ENCODE measurements at regions not wholly inside any gene's neighbourhood (a gene's known extent, or its start where the extent isn't known, plus 50 kb on each side); places are given as distances from the start of the nearest gene placed in this dataset.

DNA sequence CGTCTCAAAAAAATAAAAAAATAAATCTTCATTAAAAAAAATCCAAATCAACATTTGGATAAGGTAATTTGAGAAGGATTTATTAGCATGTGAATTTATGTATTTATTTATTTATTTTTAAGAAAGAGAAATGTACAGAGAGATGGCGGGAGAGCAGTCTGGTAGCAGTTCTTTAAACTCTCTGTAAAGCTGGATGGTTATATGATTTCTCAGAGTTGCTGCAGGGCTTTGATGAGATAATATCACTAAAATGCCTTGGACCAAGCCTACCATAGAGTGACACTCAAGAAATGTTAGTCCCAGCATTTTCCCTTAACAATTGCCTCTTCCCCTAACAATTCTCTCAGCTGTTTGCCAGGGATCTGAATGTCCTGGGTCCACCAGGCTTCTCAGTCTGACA lies 103.4 kb upstream of the LNX1 start:
- DNase-seq: no peak
- CTCF ChIA-PET: no interaction called here

DNA sequence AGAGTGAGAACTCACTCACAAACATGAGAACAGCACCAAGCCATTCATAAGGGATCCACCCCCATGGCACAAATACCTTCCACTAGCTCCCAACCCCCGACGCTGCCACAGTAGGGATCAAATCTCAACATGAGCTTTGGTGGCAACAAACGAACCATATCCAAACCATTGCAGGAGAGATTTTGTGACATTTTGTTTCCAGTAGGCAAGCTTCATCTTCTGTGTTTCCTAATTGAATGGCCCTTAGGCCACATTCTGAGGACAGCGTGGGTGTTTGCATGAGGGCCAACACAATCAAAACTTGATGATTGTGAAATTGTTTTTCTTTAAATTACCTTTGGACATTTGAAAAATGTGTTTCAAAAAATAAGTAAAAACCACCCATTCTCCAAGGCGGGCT lies 102.6 kb upstream of the LNX1 start:
- CTCF ChIA-PET: no interaction called here
- Mint-ChIP-seq H3K27me3 (no peaks in the 10 kb centered on the region), H3K9me3 (no peaks in the 10 kb centered on the region), H3K36me3 (no peaks in the 10 kb centered on the region), H3K4me1 (no peaks in the 10 kb centered on the region), H3K4me3 (no peak overlapping the region), H3K27ac (no peak overlapping the region)
- no peak for DNase-seq

More for the DNA sequence above, 103.4 kb upstream of the LNX1 start:
- no peaks in the 10 kb centered on the region for H3K4me1 Mint-ChIP-seq
- H3K4me3 Mint-ChIP-seq: no peak overlapping the region
- H3K9me3 Mint-ChIP-seq: no peaks in the 10 kb centered on the region
- no peaks in the 10 kb centered on the region for H3K27me3 Mint-ChIP-seq
- no peaks in the 10 kb centered on the region for H3K36me3 Mint-ChIP-seq
- no peak overlapping the region for H3K27ac Mint-ChIP-seq

- Mint-ChIP-seq H3K4me1 (no peaks in the 10 kb centered on the region), H3K9me3 (no peaks in the 10 kb centered on the region), H3K27me3 (peaks cover 1% of the 10 kb centered on the region), H3K4me3 (no peak overlapping the region), H3K36me3 (no peaks in the 10 kb centered on the region), H3K27ac (no peak overlapping the region)
- no peak for DNase-seq
- CTCF ChIA-PET: no interaction called here
Observed at GRCh38 chr4:53693408-53693807, 102.1 kb upstream of the LNX1 start.

- Mint-ChIP-seq H3K9me3 (no peaks in the 10 kb centered on the region), H3K36me3 (no peaks in the 10 kb centered on the region), H3K4me3 (no peak overlapping the region), H3K4me1 (no peaks in the 10 kb centered on the region), H3K27ac (no peak overlapping the region), H3K27me3 (peaks cover 4% of the 10 kb centered on the region)
- CTCF ChIA-PET: no interaction called here
- DNase-seq: no peak
Observed at GRCh38 chr4:53688186-53688790, 97.0 kb upstream of the LNX1 start.

DNA sequence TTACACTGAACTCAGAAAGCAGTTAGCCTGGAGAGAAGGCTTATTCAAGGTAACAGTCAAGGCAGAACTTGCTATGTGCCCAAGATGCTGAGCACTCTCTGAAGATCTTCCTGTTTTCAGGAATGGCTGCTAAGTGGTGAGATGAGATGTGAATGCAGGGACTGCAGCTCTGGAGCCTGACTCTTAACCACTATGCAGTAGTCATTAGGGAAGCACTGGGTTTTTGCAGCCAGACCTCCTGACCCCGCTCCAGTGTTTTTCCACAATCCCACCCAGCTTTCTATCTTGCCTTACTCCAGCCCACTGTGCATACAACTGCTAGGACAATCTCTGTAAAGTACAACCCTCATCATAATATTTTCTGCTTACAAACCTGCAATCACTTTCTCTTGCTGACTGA lies 95.2 kb upstream of the LNX1 start:
- Mint-ChIP-seq H3K4me1 (no peaks in the 10 kb centered on the region), H3K27ac (no peak overlapping the region), H3K4me3 (no peak overlapping the region), H3K27me3 (peaks cover 4% of the 10 kb centered on the region), H3K9me3 (no peaks in the 10 kb centered on the region), H3K36me3 (no peaks in the 10 kb centered on the region)
- no peak for DNase-seq
- CTCF ChIA-PET: no interaction called here

GRCh38 chr4:53684136-53685130 lies 93.1 kb upstream of the LNX1 start:
- Mint-ChIP-seq H3K36me3 (no peaks in the 10 kb centered on the region), H3K27me3 (peaks cover 4% of the 10 kb centered on the region), H3K4me1 (no peaks in the 10 kb centered on the region), H3K9me3 (no peaks in the 10 kb centered on the region), H3K27ac (no peak overlapping the region), H3K4me3 (no peak overlapping the region)
- DNase-seq: no peak
- CTCF ChIA-PET: no interaction called here

DNA sequence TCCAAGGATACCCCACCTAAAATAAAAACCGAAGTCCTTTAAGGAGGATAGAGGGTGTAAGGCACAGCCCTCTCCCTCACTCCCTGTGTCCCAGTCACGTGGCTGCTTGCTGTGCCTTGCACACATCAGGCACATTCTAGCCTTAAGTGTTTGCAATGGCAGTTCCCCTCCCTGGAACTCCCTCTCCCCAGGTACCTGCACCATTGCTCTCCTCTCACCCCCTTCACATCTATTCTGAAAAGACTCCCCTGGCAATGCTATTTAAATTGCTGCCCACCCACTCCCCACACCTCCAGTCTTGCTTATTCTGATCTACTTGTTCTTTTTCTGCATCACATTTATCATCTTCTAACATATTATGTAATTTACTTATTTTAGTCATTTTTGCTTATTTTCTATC lies 91.6 kb upstream of the LNX1 start:
- H3K9me3 Mint-ChIP-seq: no peaks in the 10 kb centered on the region
- H3K27ac Mint-ChIP-seq: no peak overlapping the region
- H3K36me3 Mint-ChIP-seq: no peaks in the 10 kb centered on the region
- no peak for DNase-seq
- no peaks in the 10 kb centered on the region for H3K27me3 Mint-ChIP-seq
- no peaks in the 10 kb centered on the region for H3K4me1 Mint-ChIP-seq
- CTCF ChIA-PET: no interaction called here
- H3K4me3 Mint-ChIP-seq: no peak overlapping the region

GRCh38 chr4:53682196-53682595 lies 90.9 kb upstream of the LNX1 start:
- no peak for DNase-seq
- Mint-ChIP-seq H3K9me3 (no peaks in the 10 kb centered on the region), H3K4me3 (no peak overlapping the region), H3K27me3 (no peaks in the 10 kb centered on the region), H3K4me1 (no peaks in the 10 kb centered on the region), H3K36me3 (no peaks in the 10 kb centered on the region), H3K27ac (no peak overlapping the region)
- CTCF ChIA-PET: interaction anchor here (0.5 kb wide), 1 partner anchor 485 kb away, joined by 3 read pairs; no protein-coding TSS in a partner anchor

DNA sequence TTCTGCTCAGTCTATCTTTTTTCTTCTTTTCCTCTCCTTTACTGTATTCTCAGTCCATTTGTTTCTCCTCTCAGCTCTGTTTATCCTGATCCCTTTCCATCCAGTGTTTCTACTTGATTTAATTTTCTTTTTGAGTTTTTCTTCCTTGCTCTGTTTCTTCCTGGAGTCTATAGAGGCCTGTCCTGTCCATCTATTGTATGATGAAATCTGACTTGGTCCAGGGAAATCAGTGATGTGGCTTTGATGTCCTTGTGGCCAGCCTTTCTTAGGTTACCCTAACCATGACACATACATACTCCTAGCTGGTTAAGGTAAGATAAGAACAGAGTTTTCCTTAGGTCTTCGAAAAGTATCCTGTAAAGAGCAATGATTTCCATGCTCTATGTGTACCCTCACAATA lies 89.3 kb upstream of the LNX1 start:
- H3K27me3 Mint-ChIP-seq: no peaks in the 10 kb centered on the region
- no peak overlapping the region for H3K27ac Mint-ChIP-seq
- H3K4me3 Mint-ChIP-seq: no peak overlapping the region
- H3K36me3 Mint-ChIP-seq: no peaks in the 10 kb centered on the region
- no peak for DNase-seq
- no peaks in the 10 kb centered on the region for H3K4me1 Mint-ChIP-seq
- CTCF ChIA-PET: no interaction called here
- H3K9me3 Mint-ChIP-seq: no peaks in the 10 kb centered on the region

DNA sequence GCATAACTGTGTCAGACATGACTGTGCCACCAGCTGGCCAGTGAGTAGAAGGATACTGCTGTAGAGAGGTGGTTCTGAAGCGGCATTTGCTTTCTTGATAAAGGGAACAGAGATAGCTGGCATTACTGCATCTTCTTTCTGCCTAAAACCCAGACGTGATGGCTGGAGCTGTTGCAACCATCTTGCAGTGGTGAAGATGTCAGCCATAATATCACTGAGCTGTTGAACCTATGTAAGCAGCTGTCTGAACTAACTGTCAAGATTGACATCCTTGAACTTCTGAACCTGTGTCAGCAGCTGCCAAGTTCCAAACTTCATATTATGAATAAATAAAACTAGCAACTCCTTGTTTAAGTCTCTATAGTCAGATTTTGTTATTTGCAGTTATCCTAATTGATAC lies 88.9 kb upstream of the LNX1 start:
- Mint-ChIP-seq H3K27ac (no peak overlapping the region), H3K9me3 (no peaks in the 10 kb centered on the region), H3K36me3 (no peaks in the 10 kb centered on the region), H3K4me1 (no peaks in the 10 kb centered on the region), H3K4me3 (no peak overlapping the region), H3K27me3 (no peaks in the 10 kb centered on the region)
- no peak for DNase-seq
- CTCF ChIA-PET: no interaction called here

DNA sequence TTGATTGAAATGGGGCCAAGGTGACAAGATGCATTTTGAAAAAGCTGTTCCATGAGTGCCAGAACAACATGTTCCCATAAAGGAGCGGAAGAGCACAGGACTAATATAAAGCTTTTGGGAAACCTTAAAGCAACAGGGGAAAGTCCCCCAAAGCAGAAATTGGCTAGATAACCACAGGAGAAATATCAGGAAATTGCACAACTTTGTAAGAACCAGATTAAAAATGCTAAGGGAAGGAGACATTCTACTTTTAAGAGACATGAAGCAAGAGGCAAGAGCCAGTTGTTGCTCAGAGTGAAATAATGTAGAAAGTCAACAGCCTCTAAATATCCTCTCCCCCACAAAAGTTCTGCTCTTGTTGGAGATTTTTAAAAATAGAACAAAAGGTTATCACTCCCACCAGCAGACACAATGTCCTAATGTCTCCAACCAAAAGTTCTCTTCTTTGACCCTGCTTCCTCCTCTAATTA lies 85.2 kb upstream of the LNX1 start:
- no peak overlapping the region for H3K4me3 Mint-ChIP-seq
- no peaks in the 10 kb centered on the region for H3K4me1 Mint-ChIP-seq
- H3K9me3 Mint-ChIP-seq: no peaks in the 10 kb centered on the region
- no peaks in the 10 kb centered on the region for H3K36me3 Mint-ChIP-seq
- CTCF ChIA-PET: no interaction called here
- no peak overlapping the region for H3K27ac Mint-ChIP-seq
- DNase-seq: no peak
- H3K27me3 Mint-ChIP-seq: no peaks in the 10 kb centered on the region

DNA sequence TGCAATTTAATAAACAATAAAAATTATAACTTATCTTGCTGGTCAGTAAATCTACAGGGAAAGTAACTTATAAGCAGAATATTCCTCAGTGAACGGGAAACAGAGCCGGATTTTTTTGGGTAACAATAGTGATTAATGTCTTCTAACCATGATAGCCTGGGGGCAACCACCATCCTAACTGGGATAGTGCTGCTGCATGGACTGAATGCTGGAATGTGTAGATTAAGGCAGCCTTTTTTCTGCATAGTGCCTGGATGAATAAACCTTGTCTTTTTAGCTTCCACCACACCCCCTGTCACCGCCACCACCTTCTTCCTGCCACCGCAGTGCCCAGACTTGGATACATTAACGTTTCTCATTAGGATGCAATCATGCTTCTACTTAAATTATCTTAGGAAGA lies 83.6 kb upstream of the LNX1 start:
- Mint-ChIP-seq H3K27me3 (no peaks in the 10 kb centered on the region), H3K9me3 (no peaks in the 10 kb centered on the region), H3K4me3 (no peak overlapping the region), H3K4me1 (no peaks in the 10 kb centered on the region), H3K36me3 (no peaks in the 10 kb centered on the region), H3K27ac (no peak overlapping the region)
- DNase-seq: no peak
- CTCF ChIA-PET: no interaction called here

DNA sequence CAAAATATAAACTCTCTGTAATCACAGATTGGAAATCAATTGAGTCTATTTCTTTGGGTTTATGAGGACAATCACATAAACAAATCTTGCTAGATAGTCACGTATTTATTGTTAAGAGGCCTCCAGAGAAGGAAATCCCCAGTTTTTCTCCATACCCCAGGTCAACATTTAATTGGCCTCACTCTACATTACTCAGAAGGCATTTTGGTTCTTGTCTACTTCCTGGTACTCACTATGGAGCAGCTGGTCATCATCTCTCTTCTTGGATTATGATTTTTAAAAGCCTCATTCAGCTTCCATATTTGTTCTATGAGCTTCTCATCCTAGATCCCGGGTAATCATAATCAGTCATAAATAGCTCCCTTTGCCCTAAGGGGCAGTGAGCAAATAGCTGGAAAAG lies 81.6 kb upstream of the LNX1 start:
- no peak overlapping the region for H3K4me3 Mint-ChIP-seq
- no peaks in the 10 kb centered on the region for H3K9me3 Mint-ChIP-seq
- H3K4me1 Mint-ChIP-seq: no peaks in the 10 kb centered on the region
- DNase-seq: no peak
- CTCF ChIA-PET: no interaction called here
- H3K27ac Mint-ChIP-seq: no peak overlapping the region
- peaks cover 6% of the 10 kb centered on the region for H3K27me3 Mint-ChIP-seq
- no peaks in the 10 kb centered on the region for H3K36me3 Mint-ChIP-seq

DNA sequence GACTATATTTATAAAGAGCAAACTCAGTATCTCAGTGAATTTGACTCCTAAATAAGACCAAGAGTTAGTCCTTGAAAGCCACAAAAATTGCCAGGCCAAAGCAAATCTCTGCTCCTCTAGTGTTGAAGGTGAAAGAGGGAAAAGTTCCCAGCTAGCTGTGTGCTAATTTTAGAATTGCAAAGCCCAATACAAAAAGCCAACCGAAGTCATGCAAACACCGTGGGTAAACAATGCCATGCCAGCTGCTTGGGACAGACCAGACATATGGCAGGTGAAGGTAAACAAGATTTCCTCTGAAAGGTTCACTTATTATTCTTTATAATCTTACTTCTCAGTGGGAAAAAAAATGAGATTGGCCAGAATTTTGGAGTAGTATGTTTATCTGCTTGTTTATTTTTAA lies 80.5 kb upstream of the LNX1 start:
- Mint-ChIP-seq H3K4me1 (no peaks in the 10 kb centered on the region), H3K27me3 (peaks cover 6% of the 10 kb centered on the region), H3K4me3 (no peak overlapping the region), H3K27ac (no peak overlapping the region), H3K9me3 (no peaks in the 10 kb centered on the region), H3K36me3 (no peaks in the 10 kb centered on the region)
- CTCF ChIA-PET: no interaction called here
- DNase-seq: no peak

GRCh38 chr4:53659737-53660136 lies 68.5 kb upstream of the LNX1 start:
- Mint-ChIP-seq H3K36me3 (no peaks in the 10 kb centered on the region), H3K27me3 (no peaks in the 10 kb centered on the region)

More at GRCh38 chr4:53659737-53660136, 68.5 kb upstream of the LNX1 start:
- H3K4me1 Mint-ChIP-seq: no peaks in the 10 kb centered on the region
- CTCF ChIA-PET: no interaction called here
- H3K27ac Mint-ChIP-seq: no peak overlapping the region
- H3K9me3 Mint-ChIP-seq: no peaks in the 10 kb centered on the region
- no peak overlapping the region for H3K4me3 Mint-ChIP-seq
- DNase-seq: no peak

Data from activated naive CD4-positive, alpha-beta T cell treated with anti-CD3 and anti-CD28 coated beads, Interleukin-2, amount 10 ng/mL, durations not matched to agents 7 days and 5 days (primary cell).